ENCODE measurements at regions not wholly inside any gene's neighbourhood (a gene's known extent, or its start where the extent isn't known, plus 50 kb on each side); places are given as distances from the start of the nearest gene placed in this dataset.

DNA sequence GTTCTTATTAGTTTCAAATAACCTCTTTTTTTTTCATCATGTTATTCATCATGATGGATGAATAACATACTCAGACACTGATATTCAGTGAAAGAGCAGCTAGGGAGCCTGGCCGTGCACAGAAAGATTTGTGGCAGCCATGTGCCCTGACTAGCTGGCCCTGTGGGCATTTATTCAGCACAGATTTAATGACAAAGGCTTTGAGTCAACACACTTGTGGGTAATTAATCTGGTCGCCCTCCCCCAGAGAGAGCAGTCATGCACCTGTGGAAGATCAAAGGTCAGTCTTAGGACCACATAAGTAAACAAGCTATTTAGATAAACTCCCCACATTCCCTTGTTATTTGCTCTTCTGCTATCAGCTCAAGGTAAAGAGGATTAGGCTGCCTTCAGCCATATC is 153.2 kb upstream of the HMCN1 start:
- H3K4me3 ChIP-seq: no peak overlapping the region
- no peak overlapping the region for H3K27ac ChIP-seq
- TF ChIP-seq POLR2A (IDR thresholded peaks at IDR 0.05): no peak
- TF ChIP-seq, protein P1, sequence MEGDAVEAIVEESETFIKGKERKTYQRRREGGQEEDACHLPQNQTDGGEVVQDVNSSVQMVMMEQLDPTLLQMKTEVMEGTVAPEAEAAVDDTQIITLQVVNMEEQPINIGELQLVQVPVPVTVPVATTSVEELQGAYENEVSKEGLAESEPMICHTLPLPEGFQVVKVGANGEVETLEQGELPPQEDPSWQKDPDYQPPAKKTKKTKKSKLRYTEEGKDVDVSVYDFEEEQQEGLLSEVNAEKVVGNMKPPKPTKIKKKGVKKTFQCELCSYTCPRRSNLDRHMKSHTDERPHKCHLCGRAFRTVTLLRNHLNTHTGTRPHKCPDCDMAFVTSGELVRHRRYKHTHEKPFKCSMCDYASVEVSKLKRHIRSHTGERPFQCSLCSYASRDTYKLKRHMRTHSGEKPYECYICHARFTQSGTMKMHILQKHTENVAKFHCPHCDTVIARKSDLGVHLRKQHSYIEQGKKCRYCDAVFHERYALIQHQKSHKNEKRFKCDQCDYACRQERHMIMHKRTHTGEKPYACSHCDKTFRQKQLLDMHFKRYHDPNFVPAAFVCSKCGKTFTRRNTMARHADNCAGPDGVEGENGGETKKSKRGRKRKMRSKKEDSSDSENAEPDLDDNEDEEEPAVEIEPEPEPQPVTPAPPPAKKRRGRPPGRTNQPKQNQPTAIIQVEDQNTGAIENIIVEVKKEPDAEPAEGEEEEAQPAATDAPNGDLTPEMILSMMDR (IDR thresholded peaks at IDR 0.05): no peak
- DNase-seq: no peak
- no peaks in the 10 kb centered on the region for H3K4me1 ChIP-seq
- H3K36me3 ChIP-seq: no peaks in the 10 kb centered on the region
- H3K9me3 ChIP-seq: peaks cover 0 to 27% (median 0%) of the 10 kb centered on the region in 4 donors
- no peaks in the 10 kb centered on the region for H3K27me3 ChIP-seq

DNA sequence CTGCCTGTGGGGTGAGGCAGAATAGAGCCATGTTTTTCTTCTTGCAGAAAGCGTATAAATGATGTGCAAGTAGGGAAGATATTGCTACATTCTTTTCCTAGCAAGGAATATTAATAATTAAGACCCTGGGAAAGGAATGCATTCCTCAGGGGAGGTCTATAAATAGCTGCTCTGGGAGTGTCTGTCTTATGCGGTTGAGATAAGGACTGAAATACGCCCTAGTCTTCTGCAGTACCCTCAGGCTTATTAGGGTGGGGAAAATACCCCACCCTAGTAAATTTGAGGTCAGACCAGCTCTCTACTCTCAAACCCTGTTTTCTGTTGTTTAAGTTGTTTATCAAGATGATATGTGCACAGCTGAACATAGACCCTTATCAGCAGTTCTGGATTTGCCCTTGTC is 155.9 kb upstream of the HMCN1 start:
- Histone ChIP-seq H3K27me3 (no peaks in the 10 kb centered on the region), H3K27ac (no peak overlapping the region), H3K4me3 (no peak overlapping the region), H3K4me1 (peaks cover 0 to 7% (median 0%) of the 10 kb centered on the region in 4 donors), H3K36me3 (no peaks in the 10 kb centered on the region), H3K9me3 (peaks cover 0 to 19% (median 0%) of the 10 kb centered on the region in 4 donors)
- no peak for DNase-seq
- TF ChIP-seq POLR2A (IDR thresholded peaks at IDR 0.05): no peak
- TF ChIP-seq, protein P1 (IDR thresholded peaks at IDR 0.05): no peak

DNA sequence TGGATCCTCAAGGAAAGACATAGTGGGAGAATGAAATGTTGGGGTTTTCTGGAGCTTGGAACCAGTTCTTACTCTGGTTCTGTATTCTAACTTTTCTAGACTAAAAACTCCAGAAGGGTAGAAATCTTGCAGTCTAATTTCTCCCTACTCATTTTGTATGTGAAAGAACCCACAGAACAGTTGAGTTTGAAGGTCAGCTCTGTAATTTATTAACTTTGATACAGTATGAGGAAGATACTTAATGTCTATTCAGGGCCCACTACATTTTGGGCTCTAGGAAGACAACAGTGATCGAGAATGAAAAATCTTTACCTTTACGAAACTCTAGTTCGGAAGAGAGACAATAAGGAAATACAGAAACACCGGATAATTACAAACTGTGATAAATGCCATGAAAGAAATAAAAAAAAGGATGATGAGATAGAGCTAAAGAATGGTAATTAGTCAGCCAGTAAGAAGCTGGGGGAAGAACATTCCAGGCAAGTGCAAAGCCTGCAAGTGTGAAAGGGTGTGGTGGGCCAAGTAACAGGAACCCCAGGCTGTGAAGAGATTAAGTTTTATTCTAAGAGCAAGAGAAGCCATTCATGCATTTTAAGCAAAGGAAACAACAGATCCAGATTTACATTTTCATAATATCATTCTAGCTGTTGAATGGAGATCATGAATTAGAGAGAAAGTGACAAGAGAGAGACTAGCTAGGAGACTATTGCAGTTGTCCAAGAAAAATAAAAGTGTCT is 159.9 kb upstream of the HMCN1 start:
- peaks cover 0 to 13% (median 0%) of the 10 kb centered on the region in 4 donors for H3K9me3 ChIP-seq
- no peak for DNase-seq
- H3K27me3 ChIP-seq: no peaks in the 10 kb centered on the region
- H3K27ac ChIP-seq: peak overlapping the region in 1 of 4 donors; percentile 29
- H3K4me3 ChIP-seq: no peak overlapping the region
- TF ChIP-seq, protein P1 (IDR thresholded peaks at IDR 0.05): no peak
- no peak for TF ChIP-seq POLR2A (IDR thresholded peaks at IDR 0.05)
- no peaks in the 10 kb centered on the region for H3K36me3 ChIP-seq
- peaks cover 0 to 9% (median 2%) of the 10 kb centered on the region in 4 donors for H3K4me1 ChIP-seq

DNA sequence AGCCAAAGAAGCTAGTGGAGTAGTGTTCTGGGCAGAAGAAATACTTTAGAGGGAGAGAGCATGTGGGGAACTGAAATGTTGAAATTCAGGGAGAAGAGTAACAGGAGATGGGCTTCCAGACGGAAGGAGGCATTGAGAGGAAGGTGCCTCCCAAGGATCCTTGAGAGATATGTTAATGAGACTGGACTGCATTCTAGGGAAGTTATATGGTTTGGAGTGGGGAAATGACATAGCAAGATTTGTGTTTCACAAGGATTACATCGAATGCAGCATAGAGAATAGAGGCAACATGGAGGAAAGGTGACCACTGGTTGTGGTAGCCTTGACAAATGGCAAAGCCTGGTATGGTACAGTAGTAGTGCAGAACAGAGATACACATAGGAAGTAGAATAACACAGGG is 160.5 kb upstream of the HMCN1 start:
- TF ChIP-seq POLR2A (IDR thresholded peaks at IDR 0.05): no peak
- TF ChIP-seq, protein P1 (IDR thresholded peaks at IDR 0.05): no peak
- Histone ChIP-seq H3K4me1 (peaks cover 0 to 9% (median 2%) of the 10 kb centered on the region in 4 donors), H3K27me3 (no peaks in the 10 kb centered on the region), H3K9me3 (peaks cover 0 to 8% (median 0%) of the 10 kb centered on the region in 4 donors), H3K27ac (no peak overlapping the region), H3K36me3 (no peaks in the 10 kb centered on the region), H3K4me3 (no peak overlapping the region)
- no peak for DNase-seq

DNA sequence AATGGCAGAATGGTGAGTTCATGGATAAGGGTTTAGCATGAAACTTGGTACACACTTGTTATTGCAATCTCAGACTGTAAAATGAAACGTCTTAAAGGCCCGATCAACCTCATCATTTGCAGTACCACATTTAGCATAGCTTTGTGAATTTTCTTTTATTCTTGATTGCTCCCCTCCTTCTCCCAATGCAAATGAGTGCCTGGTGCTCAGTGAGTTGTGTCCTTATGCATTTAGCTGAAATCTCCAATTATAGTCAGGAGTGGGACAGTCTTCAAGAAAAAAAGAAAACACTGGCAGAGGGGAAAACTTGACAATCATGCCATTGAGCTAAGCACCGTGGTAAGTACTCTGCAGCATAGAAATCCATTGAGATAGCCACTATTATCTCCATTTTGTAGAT is 161.0 kb upstream of the HMCN1 start:
- DNase-seq: no peak
- Histone ChIP-seq H3K36me3 (no peaks in the 10 kb centered on the region), H3K4me3 (no peak overlapping the region), H3K9me3 (peaks cover 0 to 3% (median 0%) of the 10 kb centered on the region in 4 donors), H3K27ac (no peak overlapping the region), H3K4me1 (peaks cover 0 to 9% (median 2%) of the 10 kb centered on the region in 4 donors), H3K27me3 (no peaks in the 10 kb centered on the region)
- TF ChIP-seq POLR2A (IDR thresholded peaks at IDR 0.05): no peak
- TF ChIP-seq, protein P1 (IDR thresholded peaks at IDR 0.05): no peak
